Ishikawa (cell line): ENCODE measurements at regions not wholly inside any gene's neighbourhood (a gene's known extent, or its start where the extent isn't known, plus 50 kb on each side); places are given as distances from the start of the nearest gene placed in this dataset.

Experiments
- CEBPB ChIP-seq: IDR thresholded peaks from 2 replicates; pipeline ENCODE4 v1.6.1; 2012
- CREB1 ChIP-seq: IDR thresholded peaks from 2 replicates; pipeline ENCODE4 v1.6.1; 2012; ENCODE audit warnings: low read depth
- EGR1 ChIP-seq: IDR thresholded peaks from 2 replicates; pipeline ENCODE4 v1.6.1; 2012
- EP300 ChIP-seq: IDR thresholded peaks from 2 replicates; pipeline ENCODE4 v1.6.1; 2012; ENCODE audit warnings: borderline replicate concordance
- FOXM1 ChIP-seq: IDR thresholded peaks from 2 replicates; pipeline ENCODE4 v1.6.1; 2012; ENCODE audit warnings: low read depth, borderline replicate concordance
- NFIC ChIP-seq: IDR thresholded peaks from 2 replicates; pipeline ENCODE4 v1.6.1; 2012
- RAD21 ChIP-seq: IDR thresholded peaks from 2 replicates; pipeline ENCODE4 v1.6.1; 2012; ENCODE audit warnings: low read depth
- TAF1 ChIP-seq: IDR thresholded peaks from 2 replicates; pipeline ENCODE4 v1.6.1; 2012; ENCODE audit warnings: low read depth, mild to moderate bottlenecking
- TCF12 ChIP-seq: IDR thresholded peaks from 2 replicates; pipeline ENCODE4 v1.6.1; 2012; ENCODE audit warnings: low read depth
- TEAD4 ChIP-seq: IDR thresholded peaks from 2 replicates; pipeline ENCODE4 v1.6.1; 2012
- YY1 ChIP-seq: IDR thresholded peaks from 2 replicates; pipeline ENCODE4 v1.6.1; 2012; ENCODE audit warnings: low read depth
- ZBTB7A ChIP-seq: IDR thresholded peaks from 2 replicates; pipeline ENCODE4 v1.6.1; 2012; ENCODE audit warnings: low read depth
- TF ChIP-seq, protein P1 (sequence below): IDR thresholded peaks from 2 replicates; pipeline ENCODE4 v1.6.1; 2012
- TF ChIP-seq, protein P2 (sequence below): IDR thresholded peaks from 2 replicates; pipeline ENCODE4 v1.6.1; 2012; ENCODE audit warnings: low read depth, mild to moderate bottlenecking

DNA sequence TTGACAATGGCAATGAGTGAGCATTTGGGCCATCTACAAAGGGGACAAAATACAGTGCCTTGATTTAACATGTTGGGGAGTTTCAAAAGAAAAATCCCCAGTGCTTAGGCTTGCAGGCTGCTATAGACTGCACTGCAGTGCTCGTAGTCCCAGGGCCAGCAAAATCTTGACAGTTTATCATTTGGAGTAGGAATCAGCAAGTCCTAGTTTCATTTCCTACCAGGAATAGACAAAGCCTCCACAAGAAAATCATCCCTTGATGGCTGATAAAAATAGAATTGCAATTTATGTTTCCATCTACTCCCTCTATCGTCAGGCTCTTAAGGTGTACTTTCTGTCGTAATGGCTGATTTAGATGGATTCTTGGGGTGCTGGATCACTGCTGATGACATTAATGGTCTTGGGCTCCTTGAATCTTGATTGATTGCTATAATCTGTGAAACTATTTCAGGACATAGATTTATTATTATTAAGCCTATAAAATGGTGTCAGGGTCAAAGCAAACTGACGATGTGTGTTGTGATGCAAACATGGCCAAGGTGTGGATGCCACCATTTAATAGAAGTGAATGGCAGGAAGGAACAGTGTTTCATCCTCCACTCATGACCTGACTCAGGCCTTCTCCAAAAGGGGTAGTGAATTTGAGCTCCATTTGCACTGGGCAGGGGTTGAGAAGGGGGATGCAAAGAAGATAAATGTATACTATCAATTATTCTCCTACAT lies 171.7 kb downstream of the PIK3R1 start:
- TF ChIP-seq EP300 (no peak), EGR1 (no peak), TAF1 (no peak), TEAD4 (no peak), RAD21 (no peak), YY1 (no peak), ZBTB7A (no peak), FOXM1 (no peak), CREB1 (no peak), CEBPB (no peak), TCF12 (no peak), NFIC (no peak)
- TF ChIP-seq, protein P1, sequence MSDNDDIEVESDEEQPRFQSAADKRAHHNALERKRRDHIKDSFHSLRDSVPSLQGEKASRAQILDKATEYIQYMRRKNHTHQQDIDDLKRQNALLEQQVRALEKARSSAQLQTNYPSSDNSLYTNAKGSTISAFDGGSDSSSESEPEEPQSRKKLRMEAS = no peak
- TF ChIP-seq, protein P2, sequence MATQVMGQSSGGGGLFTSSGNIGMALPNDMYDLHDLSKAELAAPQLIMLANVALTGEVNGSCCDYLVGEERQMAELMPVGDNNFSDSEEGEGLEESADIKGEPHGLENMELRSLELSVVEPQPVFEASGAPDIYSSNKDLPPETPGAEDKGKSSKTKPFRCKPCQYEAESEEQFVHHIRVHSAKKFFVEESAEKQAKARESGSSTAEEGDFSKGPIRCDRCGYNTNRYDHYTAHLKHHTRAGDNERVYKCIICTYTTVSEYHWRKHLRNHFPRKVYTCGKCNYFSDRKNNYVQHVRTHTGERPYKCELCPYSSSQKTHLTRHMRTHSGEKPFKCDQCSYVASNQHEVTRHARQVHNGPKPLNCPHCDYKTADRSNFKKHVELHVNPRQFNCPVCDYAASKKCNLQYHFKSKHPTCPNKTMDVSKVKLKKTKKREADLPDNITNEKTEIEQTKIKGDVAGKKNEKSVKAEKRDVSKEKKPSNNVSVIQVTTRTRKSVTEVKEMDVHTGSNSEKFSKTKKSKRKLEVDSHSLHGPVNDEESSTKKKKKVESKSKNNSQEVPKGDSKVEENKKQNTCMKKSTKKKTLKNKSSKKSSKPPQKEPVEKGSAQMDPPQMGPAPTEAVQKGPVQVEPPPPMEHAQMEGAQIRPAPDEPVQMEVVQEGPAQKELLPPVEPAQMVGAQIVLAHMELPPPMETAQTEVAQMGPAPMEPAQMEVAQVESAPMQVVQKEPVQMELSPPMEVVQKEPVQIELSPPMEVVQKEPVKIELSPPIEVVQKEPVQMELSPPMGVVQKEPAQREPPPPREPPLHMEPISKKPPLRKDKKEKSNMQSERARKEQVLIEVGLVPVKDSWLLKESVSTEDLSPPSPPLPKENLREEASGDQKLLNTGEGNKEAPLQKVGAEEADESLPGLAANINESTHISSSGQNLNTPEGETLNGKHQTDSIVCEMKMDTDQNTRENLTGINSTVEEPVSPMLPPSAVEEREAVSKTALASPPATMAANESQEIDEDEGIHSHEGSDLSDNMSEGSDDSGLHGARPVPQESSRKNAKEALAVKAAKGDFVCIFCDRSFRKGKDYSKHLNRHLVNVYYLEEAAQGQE = no peak
